ACHN (cell line): ENCODE measurements at regions not wholly inside any gene's neighbourhood (a gene's known extent, or its start where the extent isn't known, plus 50 kb on each side); places are given as distances from the start of the nearest gene placed in this dataset.
"Not testable (repeated sequence)": the region's sequence is repeated elsewhere in the genome, so short reads cannot be mapped to it uniquely, and the experiment has no call there.

ENCODE experiments used
- DNase-seq: peaks from one replicate; pipeline ENCODE4 v3.0.0-alpha.2; 2015
- in situ Hi-C: cut with HindIII; loops from 2 replicates; pipeline ENCODE4 v1.10.0; 2017; ENCODE audit warnings: low sequenced_read_pairs, low pct_ligation_motif_present, low pct_unique_long_range_greater_than_20kb

GRCh38 chr14:58987591-58987990, 200.9 kb upstream of the DAAM1 start:
- in situ Hi-C loops: no loop called here
- no peak for DNase-seq

- DNase-seq: no peak
- in situ Hi-C loops: no loop called here
Observed at GRCh38 chr14:58992935-58993334, 195.5 kb upstream of the DAAM1 start.

GRCh38 chr14:58994130-58994529, 194.3 kb upstream of the DAAM1 start:
- in situ Hi-C loops: no loop called here
- DNase-seq: no peak

- in situ Hi-C loops: no loop called here
- no peak for DNase-seq
Observed at GRCh38 chr14:59004012-59004411, 184.5 kb upstream of the DAAM1 start.

GRCh38 chr14:59006179-59006578, 182.3 kb upstream of the DAAM1 start:
- in situ Hi-C loops, DNase-seq: not testable (repeated sequence)

- in situ Hi-C loops: no loop called here
- DNase-seq: no peak
Observed at GRCh38 chr14:59009967-59010366, 178.5 kb upstream of the DAAM1 start.

GRCh38 chr14:59013672-59014298, 174.7 kb upstream of the DAAM1 start:
- DNase-seq: no peak
- in situ Hi-C loops: no loop called here

- in situ Hi-C loops: no loop called here
Observed at GRCh38 chr14:59015482-59015881, 173.0 kb upstream of the DAAM1 start.

GRCh38 chr14:59017285-59017965, 171.0 kb upstream of the DAAM1 start:
- in situ Hi-C loops: no loop called here
- no peak for DNase-seq

More at GRCh38 chr14:59015482-59015881, 173.0 kb upstream of the DAAM1 start:
- no peak for DNase-seq

GRCh38 chr14:59018460-59018859, 170.0 kb upstream of the DAAM1 start:
- in situ Hi-C loops: no loop called here
- DNase-seq: no peak

- DNase-seq: no peak
- in situ Hi-C loops: no loop called here
Observed at GRCh38 chr14:59018978-59019377, 169.5 kb upstream of the DAAM1 start.

- peak; percentile 28 for DNase-seq
- in situ Hi-C loops: no loop called here
Observed at GRCh38 chr14:59020382-59020781, 168.1 kb upstream of the DAAM1 start.

- in situ Hi-C loops: no loop called here
Observed at GRCh38 chr14:59022144-59022543, 166.3 kb upstream of the DAAM1 start.

GRCh38 chr14:59026081-59026480, 162.4 kb upstream of the DAAM1 start:
- in situ Hi-C loops: no loop called here
- no peak for DNase-seq

More at GRCh38 chr14:59022144-59022543, 166.3 kb upstream of the DAAM1 start:
- peak; percentile 4 for DNase-seq

- DNase-seq, in situ Hi-C loops: not testable (repeated sequence)
Observed at GRCh38 chr14:59026640-59027039, 161.8 kb upstream of the DAAM1 start.

GRCh38 chr14:59028476-59029202, 159.8 kb upstream of the DAAM1 start:
- in situ Hi-C loops: no loop called here
- peak; percentile 79 for DNase-seq

GRCh38 chr14:59032826-59033225, 155.6 kb upstream of the DAAM1 start:
- in situ Hi-C loops: no loop called here
- DNase-seq: no peak

GRCh38 chr14:59036134-59036533, 152.3 kb upstream of the DAAM1 start:
- DNase-seq: no peak
- in situ Hi-C loops: no loop called here

GRCh38 chr14:59037086-59037485, 151.4 kb upstream of the DAAM1 start:
- in situ Hi-C loops: no loop called here
- no peak for DNase-seq

GRCh38 chr14:59037620-59038019, 150.8 kb upstream of the DAAM1 start:
- no peak for DNase-seq
- in situ Hi-C loops: no loop called here
